ENCODE measurements at regions not wholly inside any gene's neighbourhood (a gene's known extent, or its start where the extent isn't known, plus 50 kb on each side); places are given as distances from the start of the nearest gene placed in this dataset.

DNA sequence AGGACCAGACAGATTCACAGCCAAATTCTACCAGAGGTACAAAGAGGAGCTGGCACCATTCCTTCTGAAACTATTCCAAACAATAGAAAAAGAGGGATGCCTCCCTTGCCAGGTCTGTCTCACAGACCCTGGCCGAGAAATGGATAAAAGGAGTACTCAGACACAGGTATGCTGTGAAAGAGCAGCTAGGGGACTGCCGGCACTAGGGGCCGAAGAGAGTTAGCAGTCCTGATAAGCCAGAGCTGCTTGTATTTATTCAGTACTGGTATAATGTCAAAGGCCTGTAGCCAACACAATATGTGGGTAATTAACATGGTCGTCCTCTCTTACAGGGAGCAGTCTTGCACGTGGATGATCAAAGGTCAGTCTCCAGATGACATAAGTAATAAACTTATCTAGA is 1042.1 kb upstream of the LCORL start:
- H3K36me3 ChIP-seq (ENCODE audit: low read depth, missing control alignments), result no peaks in the 10 kb centered on the region

GRCh38 chr4:19054916-19055315 is 1033.4 kb upstream of the LCORL start:
- Histone ChIP-seq H3K36me3 (ENCODE audit: low read depth, missing control alignments) (no peaks in the 10 kb centered on the region), H3K4me3 (no peak overlapping the region), H3K27me3 (no peaks in the 10 kb centered on the region), H3K27ac (no peak overlapping the region), H3K9me3 (no peaks in the 10 kb centered on the region), H3K4me1 (no peaks in the 10 kb centered on the region)
- intact Hi-C loops (cut with DNase I; ENCODE audit: low total_unique reads), result no loop called here
- WGBS, 2 donors, result 73 to 77% methylated on average over 1 of the region's 1 CpG
- DNase-seq, result no peak
- no peak for TF ChIP-seq POLR2A (IDR thresholded peaks at IDR 0.05)
- TF ChIP-seq, protein P1, sequence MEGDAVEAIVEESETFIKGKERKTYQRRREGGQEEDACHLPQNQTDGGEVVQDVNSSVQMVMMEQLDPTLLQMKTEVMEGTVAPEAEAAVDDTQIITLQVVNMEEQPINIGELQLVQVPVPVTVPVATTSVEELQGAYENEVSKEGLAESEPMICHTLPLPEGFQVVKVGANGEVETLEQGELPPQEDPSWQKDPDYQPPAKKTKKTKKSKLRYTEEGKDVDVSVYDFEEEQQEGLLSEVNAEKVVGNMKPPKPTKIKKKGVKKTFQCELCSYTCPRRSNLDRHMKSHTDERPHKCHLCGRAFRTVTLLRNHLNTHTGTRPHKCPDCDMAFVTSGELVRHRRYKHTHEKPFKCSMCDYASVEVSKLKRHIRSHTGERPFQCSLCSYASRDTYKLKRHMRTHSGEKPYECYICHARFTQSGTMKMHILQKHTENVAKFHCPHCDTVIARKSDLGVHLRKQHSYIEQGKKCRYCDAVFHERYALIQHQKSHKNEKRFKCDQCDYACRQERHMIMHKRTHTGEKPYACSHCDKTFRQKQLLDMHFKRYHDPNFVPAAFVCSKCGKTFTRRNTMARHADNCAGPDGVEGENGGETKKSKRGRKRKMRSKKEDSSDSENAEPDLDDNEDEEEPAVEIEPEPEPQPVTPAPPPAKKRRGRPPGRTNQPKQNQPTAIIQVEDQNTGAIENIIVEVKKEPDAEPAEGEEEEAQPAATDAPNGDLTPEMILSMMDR (IDR thresholded peaks at IDR 0.05), result no peak

More for the DNA sequence above, 1042.1 kb upstream of the LCORL start:
- TF ChIP-seq, protein P1 (IDR thresholded peaks at IDR 0.05), result no peak
- TF ChIP-seq POLR2A (IDR thresholded peaks at IDR 0.05), result no peak
- no peaks in the 10 kb centered on the region for H3K9me3 ChIP-seq
- no peak overlapping the region for H3K4me3 ChIP-seq
- H3K4me1 ChIP-seq, result no peaks in the 10 kb centered on the region
- intact Hi-C loops (cut with DNase I; ENCODE audit: low total_unique reads), result no loop called here
- no peak for DNase-seq
- H3K27ac ChIP-seq, result no peak overlapping the region
- H3K27me3 ChIP-seq, result no peaks in the 10 kb centered on the region
- WGBS, 2 donors, result 70 to 86% methylated on average over 5 of the region's 5 CpGs

- Histone ChIP-seq H3K27me3 (no peaks in the 10 kb centered on the region), H3K27ac (no peak overlapping the region), H3K4me1 (no peaks in the 10 kb centered on the region), H3K9me3 (no peaks in the 10 kb centered on the region), H3K4me3 (no peak overlapping the region), H3K36me3 (ENCODE audit: low read depth, missing control alignments) (no peaks in the 10 kb centered on the region)
- DNase-seq, result no peak
- no peak for TF ChIP-seq POLR2A (IDR thresholded peaks at IDR 0.05)
- TF ChIP-seq, protein P1 (IDR thresholded peaks at IDR 0.05), result no peak
- 36 to 42% methylated on average over 5 of the region's 5 CpGs for WGBS, 2 donors
- intact Hi-C loops (cut with DNase I; ENCODE audit: low total_unique reads), result no loop called here
Observed at GRCh38 chr4:19051831-19052230, 1030.3 kb upstream of the LCORL start.

GRCh38 chr4:19047279-19047880 is 1025.8 kb upstream of the LCORL start:
- no peak for DNase-seq

More at GRCh38 chr4:19047279-19047880, 1025.8 kb upstream of the LCORL start:
- Histone ChIP-seq H3K36me3 (ENCODE audit: low read depth, missing control alignments) (no peaks in the 10 kb centered on the region), H3K9me3 (no peaks in the 10 kb centered on the region), H3K27ac (no peak overlapping the region), H3K27me3 (no peaks in the 10 kb centered on the region), H3K4me3 (no peak overlapping the region), H3K4me1 (no peaks in the 10 kb centered on the region)
- TF ChIP-seq, protein P1 (IDR thresholded peaks at IDR 0.05), result no peak
- no peak for TF ChIP-seq POLR2A (IDR thresholded peaks at IDR 0.05)
- WGBS, 2 donors, result 59 to 67% methylated on average over 2 of the region's 2 CpGs
- intact Hi-C loops (cut with DNase I; ENCODE audit: low total_unique reads), result no loop called here

Data from testis (tissue), 2 donors.